Astrocyte of the cerebellum (primary cell): ENCODE measurements at regions not wholly inside any gene's neighbourhood (a gene's known extent, or its start where the extent isn't known, plus 50 kb on each side); places are given as distances from the start of the nearest gene placed in this dataset.

ENCODE experiments used
- DNase-seq: peaks from one replicate; pipeline ENCODE4 v3.0.0-alpha.2; 2011; ENCODE audit warnings: low read depth
- H3K4me3 ChIP-seq: 2 replicates; pipeline ENCODE4 v1.5.1; 2011; ENCODE audit warnings: mild to moderate bottlenecking, low read depth, low read length, moderate library complexity
- in situ Hi-C: cut with HindIII; loops from 2 replicates; pipeline ENCODE4 v1.10.0; 2017; ENCODE audit warnings: low sequenced_read_pairs
- TF ChIP-seq, protein P1 (sequence below): IDR thresholded peaks from 2 replicates; pipeline ENCODE4 v1.5.1; 2012; ENCODE audit warnings: low read length, low read depth, moderate library complexity, mild to moderate bottlenecking; ENCODE audit errors: missing control alignments

DNA sequence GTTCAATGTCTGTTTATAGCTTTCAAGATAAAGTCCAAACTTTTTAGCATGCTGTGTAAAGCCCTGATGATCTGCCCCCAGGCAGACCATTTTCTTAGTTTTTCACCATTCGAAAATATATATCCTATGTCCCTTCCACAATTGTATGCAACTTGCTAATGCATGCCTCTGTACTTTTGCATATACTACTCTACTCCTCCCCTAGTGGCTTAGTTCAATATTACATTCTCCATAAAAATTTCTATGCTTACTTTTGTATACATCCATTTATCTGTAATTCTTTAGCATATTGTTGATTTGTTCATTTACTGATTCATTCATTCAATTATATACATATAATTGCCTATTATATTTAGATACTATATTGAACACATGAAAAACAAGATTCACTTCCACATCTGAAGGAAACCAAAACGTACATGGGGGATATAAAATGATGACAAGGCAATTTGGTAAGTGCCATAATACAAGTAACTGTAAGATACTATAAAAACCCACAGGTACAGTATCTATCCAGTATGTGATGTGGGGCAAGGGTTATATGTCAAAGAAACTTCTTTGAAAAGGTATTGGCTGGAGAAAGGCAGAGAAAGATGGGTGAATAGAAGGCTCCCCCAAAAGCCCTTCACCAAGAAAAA is 902.5 kb downstream of the FAM133A start:
- H3K4me3 ChIP-seq = no peak overlapping the region
- TF ChIP-seq, protein P1, sequence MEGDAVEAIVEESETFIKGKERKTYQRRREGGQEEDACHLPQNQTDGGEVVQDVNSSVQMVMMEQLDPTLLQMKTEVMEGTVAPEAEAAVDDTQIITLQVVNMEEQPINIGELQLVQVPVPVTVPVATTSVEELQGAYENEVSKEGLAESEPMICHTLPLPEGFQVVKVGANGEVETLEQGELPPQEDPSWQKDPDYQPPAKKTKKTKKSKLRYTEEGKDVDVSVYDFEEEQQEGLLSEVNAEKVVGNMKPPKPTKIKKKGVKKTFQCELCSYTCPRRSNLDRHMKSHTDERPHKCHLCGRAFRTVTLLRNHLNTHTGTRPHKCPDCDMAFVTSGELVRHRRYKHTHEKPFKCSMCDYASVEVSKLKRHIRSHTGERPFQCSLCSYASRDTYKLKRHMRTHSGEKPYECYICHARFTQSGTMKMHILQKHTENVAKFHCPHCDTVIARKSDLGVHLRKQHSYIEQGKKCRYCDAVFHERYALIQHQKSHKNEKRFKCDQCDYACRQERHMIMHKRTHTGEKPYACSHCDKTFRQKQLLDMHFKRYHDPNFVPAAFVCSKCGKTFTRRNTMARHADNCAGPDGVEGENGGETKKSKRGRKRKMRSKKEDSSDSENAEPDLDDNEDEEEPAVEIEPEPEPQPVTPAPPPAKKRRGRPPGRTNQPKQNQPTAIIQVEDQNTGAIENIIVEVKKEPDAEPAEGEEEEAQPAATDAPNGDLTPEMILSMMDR = no peak
- DNase-seq = no peak
- in situ Hi-C loops = no loop called here

DNA sequence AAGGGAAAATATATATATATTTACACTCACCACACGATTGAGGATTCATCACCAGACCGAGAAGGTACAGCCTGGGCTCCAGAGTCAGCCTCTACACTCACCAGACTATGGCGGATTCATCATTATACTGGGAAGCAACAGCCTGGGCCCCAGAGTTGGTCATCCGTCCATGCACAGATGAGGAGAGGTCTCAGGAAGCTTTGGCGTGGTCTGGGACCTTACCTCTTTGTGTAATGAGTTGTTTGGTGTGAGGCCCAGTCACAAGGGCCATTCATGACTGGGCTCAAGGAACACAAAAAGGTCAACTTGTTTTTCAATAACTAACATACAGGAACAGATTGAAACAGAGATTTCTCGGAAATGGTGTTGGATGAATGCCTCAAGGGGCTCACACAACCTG is 926.1 kb downstream of the FAM133A start:
- in situ Hi-C loops = no loop called here
- DNase-seq = no peak
- TF ChIP-seq, protein P1 = no peak
- no peak overlapping the region for H3K4me3 ChIP-seq

DNA sequence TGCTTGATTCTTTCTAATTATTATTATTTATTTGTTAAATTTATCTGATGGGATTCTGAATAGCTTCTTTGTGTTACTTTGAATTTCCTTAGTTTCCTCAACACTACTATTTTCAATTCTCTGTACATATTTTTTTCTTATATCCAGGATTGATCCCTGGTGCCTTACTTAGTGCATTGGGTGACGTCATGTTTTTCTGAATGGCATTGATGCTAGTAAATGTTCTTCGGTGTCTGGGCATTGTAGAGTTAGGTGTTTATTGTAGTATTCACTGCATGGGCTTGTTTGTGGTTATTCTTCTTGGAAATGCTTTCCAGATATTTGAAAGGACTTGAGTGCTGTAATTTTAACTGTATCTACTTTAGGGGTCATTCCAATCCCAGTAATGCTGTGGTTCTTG is 938.1 kb downstream of the FAM133A start:
- TF ChIP-seq, protein P1 = no peak
- no peak overlapping the region for H3K4me3 ChIP-seq
- DNase-seq = no peak
- in situ Hi-C loops = no loop called here

DNA sequence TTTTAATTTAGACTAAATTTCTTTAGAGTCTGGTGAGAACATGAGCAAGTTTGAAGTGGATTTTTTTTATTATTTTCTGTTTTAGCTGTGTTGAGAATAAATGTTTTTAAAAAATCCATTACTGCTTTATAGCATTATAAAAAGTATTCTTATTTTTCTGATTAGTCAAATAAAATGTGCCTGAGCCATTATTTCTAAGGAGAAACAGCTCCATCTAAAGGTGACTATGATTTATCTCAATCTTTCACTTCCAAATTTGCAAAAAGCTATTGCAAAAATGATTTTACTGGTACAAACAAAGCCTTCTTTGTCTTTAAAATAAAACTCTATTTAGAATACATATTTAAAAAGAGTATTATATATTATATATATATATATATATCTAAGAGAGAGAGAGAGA is 959.2 kb downstream of the FAM133A start:
- no peak overlapping the region for H3K4me3 ChIP-seq
- TF ChIP-seq, protein P1 = no peak
- in situ Hi-C loops = no loop called here
- DNase-seq = no peak

DNA sequence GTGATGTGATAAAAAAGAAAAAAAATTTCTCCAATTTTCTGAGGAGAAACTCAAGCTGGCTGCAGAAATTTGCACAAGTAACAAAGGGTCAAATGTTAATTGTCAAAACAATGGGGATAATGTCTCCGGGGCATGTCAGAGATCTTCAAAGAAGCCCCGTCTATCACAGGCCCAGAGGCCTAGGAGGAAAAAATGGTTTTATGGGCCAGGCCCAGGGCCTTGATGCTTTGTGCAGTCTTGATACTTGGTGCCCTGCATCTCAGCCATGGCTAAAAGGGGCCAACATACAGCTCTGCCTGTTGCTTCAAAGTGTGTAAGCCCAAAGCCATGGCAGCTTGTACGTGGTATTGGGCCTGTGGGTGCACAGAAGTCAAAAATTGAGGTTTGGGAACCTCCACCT is 961.0 kb downstream of the FAM133A start:
- no peak for DNase-seq
- H3K4me3 ChIP-seq = no peak overlapping the region
- in situ Hi-C loops = no loop called here
- TF ChIP-seq, protein P1 = no peak

DNA sequence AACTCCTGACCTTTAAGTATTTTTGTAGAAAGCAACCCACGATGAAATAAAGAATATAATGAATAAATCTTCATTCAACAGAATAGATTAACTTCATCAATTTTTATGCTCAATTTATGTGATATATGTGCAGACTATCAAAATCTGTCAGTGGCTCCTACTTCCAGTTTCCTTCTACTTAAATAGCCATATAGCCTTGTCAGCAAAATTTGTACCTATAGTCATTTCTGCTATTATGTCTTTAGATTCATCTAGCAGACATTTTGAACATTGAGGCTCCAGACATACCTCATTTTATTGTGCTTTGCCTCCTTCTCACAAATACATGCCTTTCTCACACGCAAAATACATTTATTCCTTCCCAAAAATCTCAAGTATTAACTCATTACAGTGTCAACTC is 971.7 kb downstream of the FAM133A start:
- TF ChIP-seq, protein P1 = no peak
- H3K4me3 ChIP-seq = no peak overlapping the region
- in situ Hi-C loops = no loop called here
- no peak for DNase-seq
